H1 (cell line): ENCODE measurements at regions not wholly inside any gene's neighbourhood (a gene's known extent, or its start where the extent isn't known, plus 50 kb on each side); places are given as distances from the start of the nearest gene placed in this dataset.

Experiments
- CTCF ChIA-PET: fragments of 300-600 bp; sonication (Branson Sonifier 250); formaldehyde crosslinking; loops from one replicate; lab custom pipeline; 2021; ENCODE audit not compliant: partially characterized antibody; lab: Charles Lee
- POLR2A ChIA-PET: fragments of 300-600 bp; sonication (Branson Sonifier 250); formaldehyde crosslinking; loops from one replicate; lab custom pipeline; 2021; ENCODE audit warnings: inconsistent platforms; ENCODE audit not compliant: partially characterized antibody; lab: Charles Lee
- DNase-seq, 2 experiments: peaks; one replicate each; pipeline versions ENCODE4 v3.0.0 to v3.0.0-alpha.2; 2010 to 2022; ENCODE audit warnings: low spot score in 2 of 2, low read depth in 1 of 2, mixed read lengths in 1 of 2
- FAIRE-seq: peaks from 2 replicates; lab custom pipeline; 2011; peaks lifted over from hg19 to GRCh38; lab: Jason Lieb, UNC
- H2AFZ ChIP-seq: 2 replicates; pipeline ENCODE4 v1.8.1; 2012; ENCODE audit warnings: low read length, inconsistent platforms
- H2AK5ac ChIP-seq: 2 replicates; pipeline ENCODE4 v1.6.1; 2013; ENCODE audit warnings: low read depth, low read length
- H2BK120ac ChIP-seq: replicated peaks from 2 replicates; pipeline ENCODE3; 2013; ENCODE audit warnings: low read depth, low read length, inconsistent platforms
- H2BK12ac ChIP-seq: 2 replicates; pipeline ENCODE4 v1.6.1; 2013; ENCODE audit warnings: low read depth, low read length
- H2BK15ac ChIP-seq: 2 replicates; pipeline ENCODE4 v1.6.1; 2013; ENCODE audit warnings: low read length
- H2BK20ac ChIP-seq: 2 replicates; pipeline ENCODE4 v1.6.1; 2013; ENCODE audit warnings: low read length
- H2BK5ac ChIP-seq: 2 replicates; pipeline ENCODE4 v1.6.1; 2013; ENCODE audit warnings: low read depth, low read length
- H3K14ac ChIP-seq: 2 replicates; pipeline ENCODE4 v1.6.1; 2013; ENCODE audit warnings: inconsistent platforms; ENCODE audit not compliant: insufficient read length
- H3K18ac ChIP-seq: 2 replicates; pipeline ENCODE4 v1.6.1; 2013; ENCODE audit warnings: low read length; ENCODE audit errors: extremely low read depth
- H3K23ac ChIP-seq: 2 replicates; pipeline ENCODE4 v1.6.1; 2013; ENCODE audit warnings: inconsistent platforms; ENCODE audit not compliant: insufficient read length
- H3K23me2 ChIP-seq: 2 replicates; pipeline ENCODE4 v1.6.1; 2013; ENCODE audit warnings: low read depth, low read length
- H3K27ac ChIP-seq: 2 replicates; pipeline ENCODE4 v1.6.1; 2011; ENCODE audit warnings: low read depth, low read length, inconsistent platforms
- H3K27me3 ChIP-seq, 4 experiments: replicated peaks in 1 of 4; 1 replicate in 1 of 4; 2 replicates in 3 of 4; pipeline versions ENCODE4 v1.6.1 to v1.8.1; 2011 to 2013; ENCODE audit warnings: low read length in 3 of 4, mild to moderate bottlenecking in 3 of 4, inconsistent platforms in 2 of 4, mixed read lengths in 2 of 4, moderate library complexity in 1 of 4; ENCODE audit not compliant: control insufficient read depth in 3 of 4, insufficient read depth in 3 of 4; ENCODE audit errors: extremely low read depth in 1 of 4
- H3K36me3 ChIP-seq, 4 experiments: 2 replicates each; pipeline versions ENCODE4 v1.6.1 to v1.8.1; 2011 to 2013; ENCODE audit warnings: mild to moderate bottlenecking in 4 of 4, low read length in 3 of 4, moderate library complexity in 2 of 4, control low read depth in 1 of 4, inconsistent platforms in 1 of 4; ENCODE audit not compliant: insufficient read depth in 4 of 4, control insufficient read depth in 2 of 4
- H3K4ac ChIP-seq: replicated peaks from 2 replicates; pipeline ENCODE3; 2013; ENCODE audit warnings: low read length, low read depth, mixed read lengths, inconsistent platforms; ENCODE audit not compliant: insufficient read length
- H3K4me1 ChIP-seq, 4 experiments: replicated peaks in 1 of 4; 1 replicate in 1 of 4; 2 replicates in 3 of 4; pipeline versions ENCODE4 v1.6.1 to v1.8.1; 2011 to 2013; ENCODE audit warnings: low read length in 3 of 4, inconsistent platforms in 2 of 4, mixed read lengths in 1 of 4; ENCODE audit not compliant: insufficient read depth in 4 of 4, control insufficient read depth in 3 of 4
- H3K4me2 ChIP-seq, 2 experiments: 2 replicates each; pipeline versions ENCODE4 v1.6.1 to v1.8.1; 2011 to 2013; ENCODE audit warnings: low read depth in 2 of 2, low read length in 2 of 2, control low read depth in 1 of 2, inconsistent platforms in 1 of 2, mild to moderate bottlenecking in 1 of 2; ENCODE audit not compliant: insufficient read depth in 1 of 2
- H3K4me3 ChIP-seq, 4 experiments: fragments of 200-600, 300-600 bp in 1 of 4; sonication (generic), shearing (Covaris generic), sonication (Bioruptor Twin) in 1 of 4; 2 replicates each; pipeline versions ENCODE4 v1.5.1 to v1.8.1; 2011 to 2016; ENCODE audit warnings: low read length in 4 of 4, low read depth in 3 of 4, control low read depth in 2 of 4, inconsistent platforms in 2 of 4, mild to moderate bottlenecking in 2 of 4, mixed read lengths in 1 of 4, moderate library complexity in 1 of 4; ENCODE audit not compliant: insufficient read depth in 2 of 4; ENCODE audit errors: extremely low read depth in 1 of 4
- H3K56ac ChIP-seq: replicated peaks from 2 replicates; pipeline ENCODE3; 2013; ENCODE audit warnings: low read depth, mild to moderate bottlenecking, mixed read lengths, low read length, inconsistent platforms; ENCODE audit not compliant: insufficient read length
- H3K79me1 ChIP-seq: 2 replicates; pipeline ENCODE4 v1.6.1; 2013; ENCODE audit warnings: low read depth, low read length, control low read depth
- H3K79me2 ChIP-seq, 2 experiments: 2 replicates each; pipeline versions ENCODE4 v1.6.1 to v1.8.1; 2012 to 2013; ENCODE audit warnings: low read length in 2 of 2, mild to moderate bottlenecking in 2 of 2, inconsistent platforms in 1 of 2; ENCODE audit not compliant: insufficient read depth in 2 of 2, control insufficient read depth in 1 of 2
- H3K9ac ChIP-seq, 4 experiments: replicated peaks in 1 of 4; 1 replicate in 1 of 4; 2 replicates in 3 of 4; pipeline versions ENCODE4 v1.6.1 to v1.8.1; 2011 to 2013; ENCODE audit warnings: low read depth in 3 of 4, low read length in 3 of 4, control low read depth in 2 of 4, mild to moderate bottlenecking in 2 of 4, moderate library complexity in 2 of 4, inconsistent platforms in 1 of 4; ENCODE audit errors: extremely low read depth in 1 of 4
- H3K9me3 ChIP-seq, 2 experiments: 2 replicates each; pipeline versions ENCODE4 v1.6.1 to v1.8.1; 2012 to 2013; ENCODE audit warnings: mild to moderate bottlenecking in 2 of 2, moderate library complexity in 2 of 2, control low read depth in 1 of 2, inconsistent platforms in 1 of 2, low read depth in 1 of 2, low read length in 1 of 2, mixed read lengths in 1 of 2; ENCODE audit not compliant: insufficient read depth in 2 of 2
- H4K20me1 ChIP-seq, 2 experiments: replicated peaks in 1 of 2; 2 replicates each; pipeline versions ENCODE3 to v1.8.1; 2011 to 2013; ENCODE audit warnings: inconsistent platforms in 2 of 2, low read length in 2 of 2, mild to moderate bottlenecking in 1 of 2; ENCODE audit not compliant: insufficient read depth in 2 of 2, control insufficient read depth in 1 of 2
- H4K5ac ChIP-seq: 2 replicates; pipeline ENCODE4 v1.6.1; 2013; ENCODE audit warnings: low read length, low read depth, mixed read lengths, inconsistent platforms; ENCODE audit not compliant: insufficient read length
- H4K8ac ChIP-seq: 2 replicates; pipeline ENCODE4 v1.8.0; 2013; ENCODE audit warnings: mild to moderate bottlenecking, moderate library complexity, low read length, inconsistent platforms; ENCODE audit not compliant: insufficient read depth; ENCODE audit errors: extremely low read depth
- H4K91ac ChIP-seq: replicated peaks from 2 replicates; pipeline ENCODE3; 2013; ENCODE audit warnings: low read length, mixed read lengths, inconsistent platforms; ENCODE audit not compliant: insufficient read length
- HDAC2 ChIP-seq, 2 experiments: fragments of 300-600 bp in 1 of 2; sonication (generic) in 1 of 2; IDR thresholded peaks; 2 replicates each; pipeline ENCODE4 v1.6.1; 2011 to 2012; ENCODE audit warnings: low read depth in 2 of 2, low read length in 2 of 2, mild to moderate bottlenecking in 2 of 2, moderate library complexity in 2 of 2, borderline replicate concordance in 1 of 2, inconsistent platforms in 1 of 2
- WGBS, 2 experiments: shearing (Covaris generic) in 1 of 2; methylation state at CpG; one replicate each; pipeline versions ENCODE4 v1.1.6 to v1.1.7; 2013 to 2015; ENCODE audit warnings: low lambda C conversion rate in 2 of 2, mixed read lengths in 2 of 2, inconsistent platforms in 1 of 2, low coverage in 1 of 2, missing lambda C conversion rate in 1 of 2; ENCODE audit not compliant: insufficient replicate concordance in 2 of 2, insufficient coverage in 1 of 2, insufficient read length in 1 of 2; ENCODE audit errors: extremely low coverage in 1 of 2, missing lambda C conversion rate in 1 of 2; 5-methylcytosine and 5-hydroxymethylcytosine counted together

DNA sequence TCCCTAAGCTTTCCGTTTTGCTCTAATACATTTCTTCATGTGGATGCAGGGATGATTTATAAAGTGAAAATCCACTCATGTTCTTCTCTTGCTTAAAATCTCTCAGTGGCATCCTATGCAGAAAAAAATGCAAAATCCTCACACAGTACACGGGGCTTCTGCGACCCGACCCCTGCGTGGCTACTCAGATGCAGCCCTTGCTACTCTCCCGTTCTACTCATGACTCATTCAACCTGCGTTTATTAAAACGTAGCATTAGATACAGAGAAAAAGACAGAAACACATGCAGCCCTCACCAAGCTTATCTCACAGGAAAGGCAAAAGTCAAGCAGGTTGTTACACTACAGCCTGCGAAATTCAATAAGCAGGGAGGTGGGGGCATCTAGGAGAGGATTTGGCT lies 284.4 kb upstream of the PFKP start:
- DNase-seq (no peak), FAIRE-seq (no peak)
- Histone ChIP-seq H3K9me3 (no peaks in the 10 kb centered on the region), H3K14ac (no peak overlapping the region), H3K79me2 (no peaks in the 10 kb centered on the region), H4K91ac (no peak overlapping the region), H2AK5ac (no peak overlapping the region), H4K8ac (no peak overlapping the region), H2BK12ac (no peak overlapping the region), H3K4me3 (no peak overlapping the region), H2BK20ac (no peak overlapping the region), H3K27ac (no peak overlapping the region), H2BK5ac (no peak overlapping the region), H3K79me1 (no peaks in the 10 kb centered on the region), H3K4ac (no peak overlapping the region), H4K5ac (no peak overlapping the region), H3K36me3 (no peaks in the 10 kb centered on the region; a peak in 1 of 8 replicates), H3K27me3 (no peaks in the 10 kb centered on the region), H3K4me1 (no peaks in the 10 kb centered on the region), H3K23ac (no peak overlapping the region), H3K56ac (no peak overlapping the region), H2BK120ac (no peak overlapping the region), H3K4me2 (no peak overlapping the region), H4K20me1 (no peaks in the 10 kb centered on the region), H3K18ac (no peak overlapping the region), H3K23me2 (no peaks in the 10 kb centered on the region), H2BK15ac (no peak overlapping the region), H3K9ac (no peak overlapping the region), H2AFZ (no peak overlapping the region)
- ChIA-PET CTCF (interaction anchor here (0.5 kb wide), 1 partner anchor 397 kb away, joined by 3 read pairs; no protein-coding TSS in a partner anchor), POLR2A (no interaction called here)
- 87% methylated on average over 9 of the region's 9 CpGs; no CpG with 5 or more reads in 1 of the 2 experiments for WGBS, 2 experiments
- no peak for TF ChIP-seq HDAC2 (IDR thresholded peaks at IDR 0.05; ENCODE audit: borderline replicate concordance in 1 of 2, low read depth in 2 of 2, low read length in 2 of 2)
